NCI-H1092 (cell line): ENCODE measurements at regions not wholly inside any gene's neighbourhood (a gene's known extent, or its start where the extent isn't known, plus 50 kb on each side); places are given as distances from the start of the nearest gene placed in this dataset.
"Not testable (repeated sequence)": the region's sequence is repeated elsewhere in the genome, so short reads cannot be mapped to it uniquely, and the experiment has no call there.

Experiments
- DNase-seq: peaks from one replicate; lab custom pipeline; 2025; lab: John Stamatoyannopoulos, UW

DNA sequence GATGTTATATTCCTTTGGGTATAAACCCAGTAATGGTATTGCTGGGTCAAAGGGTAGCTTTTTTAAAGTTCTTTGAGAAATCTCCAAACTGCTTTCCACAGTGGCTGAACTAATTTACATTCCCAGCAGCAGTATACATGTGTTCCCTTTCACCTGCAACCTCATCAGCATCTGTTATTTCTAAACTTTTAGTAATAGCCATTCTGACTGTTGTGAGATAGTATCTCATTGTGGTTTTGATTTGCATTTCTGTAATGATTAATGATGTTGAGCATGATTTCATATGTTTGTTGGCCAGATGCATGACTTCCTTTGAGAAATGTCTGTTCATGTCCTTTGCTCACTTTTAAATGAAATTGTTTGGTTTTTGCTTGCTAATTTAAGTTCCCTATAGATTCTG is 553.1 kb downstream of the SLCO4C1 start:
- DNase-seq: not testable (repeated sequence)

DNA sequence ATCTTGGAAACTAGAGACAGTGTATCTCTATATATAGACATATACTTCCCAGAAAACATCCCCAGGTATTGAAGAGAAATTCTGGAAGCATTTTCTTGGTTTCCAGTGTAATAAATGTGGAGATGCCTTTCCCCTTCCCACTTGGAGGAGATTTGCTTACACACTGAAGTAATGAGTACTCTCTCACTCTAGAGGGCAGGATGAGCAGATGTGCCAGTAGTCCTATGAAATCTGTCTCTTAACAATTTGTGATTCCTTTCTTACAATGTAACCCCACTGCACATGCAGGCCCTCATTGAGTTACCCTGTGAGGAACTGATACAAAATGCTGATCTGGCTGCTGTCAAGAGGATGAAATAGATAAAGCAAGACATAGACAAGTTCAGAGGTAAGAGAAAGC is 567.2 kb downstream of the SLCO4C1 start:
- DNase-seq: no peak

DNA sequence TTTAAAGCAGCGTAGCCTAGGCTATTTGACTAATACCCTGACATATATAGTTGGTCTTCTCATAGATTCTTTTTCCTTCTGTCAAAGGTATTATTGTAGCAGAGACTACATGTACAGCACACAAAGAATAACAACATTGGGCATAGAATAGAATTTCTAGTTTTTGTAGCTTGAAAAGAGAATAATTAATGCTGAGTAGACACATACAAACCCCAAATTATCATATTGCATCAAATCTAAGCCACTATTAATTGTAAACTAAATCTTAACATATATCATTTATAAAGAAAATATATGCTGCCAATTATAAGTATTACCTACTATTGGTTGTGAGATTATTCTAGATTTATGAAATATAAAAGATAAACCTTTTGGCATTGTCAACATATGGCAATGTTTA is 574.5 kb downstream of the SLCO4C1 start:
- DNase-seq: no peak

DNA sequence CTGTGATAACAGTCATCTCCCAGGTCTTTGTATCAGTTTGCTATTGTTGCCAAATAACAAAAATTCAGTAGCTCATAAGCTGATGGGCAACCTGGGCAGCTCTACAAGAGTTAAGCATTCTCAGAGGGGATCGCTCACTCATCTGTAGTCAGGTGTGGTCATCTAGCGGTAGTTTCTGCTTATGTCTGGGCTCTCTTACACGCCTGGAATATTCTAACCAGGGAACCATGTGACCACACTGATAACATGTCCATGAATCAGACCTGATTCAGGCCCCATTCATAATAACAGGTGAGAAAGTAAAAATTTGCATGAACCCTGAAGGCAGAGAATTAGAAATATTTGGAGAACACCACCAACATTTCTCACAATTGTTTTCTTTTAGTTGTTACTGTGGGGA is 576.1 kb downstream of the SLCO4C1 start:
- no peak for DNase-seq

DNA sequence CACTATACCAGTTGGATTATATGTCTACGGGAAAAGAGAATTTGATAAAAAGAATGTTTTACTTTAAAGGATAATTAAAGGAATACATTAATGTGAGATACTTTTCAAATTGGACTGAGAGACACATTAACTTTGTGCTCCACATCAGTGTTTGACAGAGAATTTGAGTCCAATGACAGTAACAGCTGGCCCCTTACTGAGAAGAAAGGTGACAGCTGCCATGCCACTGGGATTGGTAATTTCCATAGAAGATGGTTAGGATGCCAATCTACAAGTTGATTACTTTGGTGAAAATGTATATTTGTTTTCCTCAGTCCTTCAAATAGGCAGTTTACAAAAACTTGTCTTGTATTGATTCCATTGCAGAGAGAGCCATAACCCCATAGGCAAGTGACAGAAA is 578.4 kb downstream of the SLCO4C1 start:
- no peak for DNase-seq

DNA sequence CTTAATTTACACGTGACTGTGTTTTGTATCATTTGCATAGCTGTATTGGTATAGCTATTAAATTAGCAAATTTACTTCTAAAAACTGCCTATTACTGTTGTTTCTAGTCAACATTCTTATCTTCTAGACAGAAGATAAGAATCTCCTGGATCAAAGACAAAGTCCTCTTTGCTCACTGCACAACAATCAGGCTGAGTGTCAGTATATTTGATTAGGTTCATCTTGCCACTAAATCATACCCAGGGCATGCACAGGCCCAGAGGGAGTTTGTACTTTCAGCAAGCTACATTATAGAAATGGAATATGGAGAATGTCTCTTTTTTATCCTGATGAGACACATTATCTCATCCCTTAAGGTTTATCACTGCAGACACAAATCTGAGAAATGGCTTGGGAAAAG is 579.1 kb downstream of the SLCO4C1 start:
- no peak for DNase-seq

DNA sequence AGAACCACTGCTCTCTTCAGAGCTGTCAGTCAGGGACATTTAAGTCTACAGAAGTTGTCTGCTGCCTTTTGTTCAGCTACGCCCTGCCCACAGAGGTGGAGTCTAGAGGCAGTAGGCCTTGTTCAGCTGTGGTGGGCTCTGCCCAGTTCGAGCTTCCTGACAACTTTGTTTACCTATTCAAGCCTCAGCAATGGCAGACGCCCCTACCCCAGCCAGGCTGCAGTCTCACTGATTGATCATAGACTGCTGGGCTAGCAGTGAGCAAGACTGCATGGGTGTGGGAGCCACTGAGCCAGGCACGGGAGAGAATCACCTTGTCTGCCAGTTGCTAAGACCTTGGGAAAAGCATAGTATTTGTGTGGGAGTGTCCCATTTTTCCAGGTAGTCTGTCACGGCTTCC is 580.3 kb downstream of the SLCO4C1 start:
- DNase-seq: not testable (repeated sequence)

DNA sequence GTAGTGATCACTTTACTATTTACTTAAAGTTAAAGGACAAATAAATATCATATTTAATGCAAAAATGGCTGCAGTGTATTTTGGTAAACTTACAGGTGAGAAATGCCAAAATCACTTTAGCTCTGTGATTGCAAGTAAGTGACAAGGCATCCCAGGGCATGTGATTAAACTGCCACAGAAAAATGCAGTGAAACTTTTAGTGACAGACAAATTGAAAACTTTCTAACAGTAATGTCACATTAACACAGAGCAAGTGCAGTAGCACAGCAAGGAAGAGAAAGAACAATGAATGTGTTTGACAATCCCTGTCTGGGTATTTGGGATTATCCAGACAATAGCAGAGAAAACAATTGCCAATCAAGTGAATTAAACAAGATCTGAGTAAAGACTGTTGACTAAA is 606.8 kb downstream of the SLCO4C1 start:
- no peak for DNase-seq

DNA sequence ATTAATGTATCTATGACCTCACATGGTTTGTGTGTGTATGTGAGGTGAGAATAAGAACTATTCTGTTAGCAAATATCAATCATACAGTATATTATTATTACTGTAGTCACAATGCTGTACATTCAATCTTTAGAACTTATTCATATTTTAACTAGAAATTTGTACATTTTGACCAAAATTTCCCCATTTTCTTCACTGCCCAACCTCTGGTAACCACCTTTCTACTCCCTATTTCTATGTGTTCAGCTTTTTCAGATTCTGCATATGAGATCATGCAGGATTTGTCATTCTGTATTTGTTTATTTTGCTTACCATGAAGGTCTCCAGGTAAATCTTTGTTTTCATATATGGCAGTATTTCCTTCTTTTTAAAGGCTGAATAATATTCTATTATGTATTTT is 607.9 kb downstream of the SLCO4C1 start:
- DNase-seq: no peak

DNA sequence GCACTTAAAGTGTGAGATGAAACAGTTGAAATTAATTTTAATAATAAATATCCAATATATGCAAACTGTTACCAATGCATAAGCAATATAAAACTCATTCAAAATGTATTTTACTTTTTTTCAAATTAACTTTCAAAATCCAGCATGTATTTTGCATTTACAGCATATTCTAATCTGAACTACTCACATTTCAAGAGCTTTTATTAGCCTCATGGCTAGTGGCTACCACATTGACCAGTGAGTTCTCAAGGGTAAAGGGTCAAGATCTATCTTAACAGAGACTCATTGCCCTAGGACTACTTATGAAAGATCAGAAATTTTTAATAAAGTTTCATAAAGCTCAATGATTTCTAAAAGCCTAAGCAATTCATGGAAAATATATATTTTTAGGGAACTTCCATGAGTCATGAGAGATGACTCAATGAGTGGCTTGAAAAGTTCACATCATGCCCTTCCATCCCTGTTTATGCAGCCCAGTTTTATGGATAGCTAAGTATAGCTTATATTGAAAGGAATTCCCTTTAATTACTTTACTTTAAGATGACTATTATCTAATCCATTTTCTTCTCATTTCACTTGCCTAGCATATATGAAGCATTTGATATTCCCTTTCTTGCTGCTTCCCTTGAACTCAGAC is 608.6 kb downstream of the SLCO4C1 start:
- DNase-seq: no peak

DNA sequence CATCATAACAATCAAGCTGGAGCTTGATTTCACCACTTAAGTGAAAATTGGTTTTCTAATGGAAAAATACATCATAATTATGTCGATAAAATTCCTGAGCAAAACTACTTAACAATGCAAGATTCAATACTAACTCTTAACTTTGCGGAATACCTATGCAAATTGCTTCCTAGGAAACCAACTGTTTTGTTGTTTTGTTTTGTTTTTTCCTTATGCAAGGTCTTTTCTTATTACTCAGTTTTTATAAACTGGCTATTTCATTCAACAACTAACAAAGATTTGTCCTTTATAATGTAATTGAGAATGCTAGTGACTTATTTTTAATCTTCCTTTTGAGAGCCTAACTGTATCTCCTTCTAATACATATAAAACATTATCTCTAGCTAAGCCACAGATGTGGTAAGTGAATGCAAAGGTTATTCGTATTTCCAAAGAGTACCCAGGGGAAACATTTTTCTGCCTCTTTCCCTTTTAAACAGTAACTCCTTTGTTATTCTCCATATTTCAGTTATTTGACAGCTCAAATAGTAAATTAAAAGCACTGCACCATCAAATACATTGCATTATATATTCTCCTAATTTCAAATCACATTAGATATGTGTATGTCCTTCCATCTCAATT is 609.4 kb downstream of the SLCO4C1 start:
- no peak for DNase-seq

DNA sequence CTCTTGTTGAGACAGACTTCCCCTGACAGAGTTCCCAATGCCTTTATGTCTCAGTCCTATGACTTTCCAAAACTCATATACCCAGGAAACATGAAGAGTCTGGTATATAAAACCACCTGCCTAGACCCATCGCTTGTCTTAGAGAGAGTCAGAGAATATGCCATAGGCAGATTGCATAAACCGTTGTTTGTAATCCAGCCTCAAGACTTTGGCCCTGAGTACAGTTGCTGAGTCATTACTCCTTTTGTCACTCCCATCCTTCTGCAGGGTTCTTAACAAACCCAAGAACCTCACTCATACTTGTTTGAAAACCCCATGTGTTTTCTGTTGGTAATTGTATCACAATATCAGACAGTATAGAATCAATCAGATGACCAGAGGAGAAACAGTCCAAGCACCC is 616.3 kb downstream of the SLCO4C1 start:
- no peak for DNase-seq

DNA sequence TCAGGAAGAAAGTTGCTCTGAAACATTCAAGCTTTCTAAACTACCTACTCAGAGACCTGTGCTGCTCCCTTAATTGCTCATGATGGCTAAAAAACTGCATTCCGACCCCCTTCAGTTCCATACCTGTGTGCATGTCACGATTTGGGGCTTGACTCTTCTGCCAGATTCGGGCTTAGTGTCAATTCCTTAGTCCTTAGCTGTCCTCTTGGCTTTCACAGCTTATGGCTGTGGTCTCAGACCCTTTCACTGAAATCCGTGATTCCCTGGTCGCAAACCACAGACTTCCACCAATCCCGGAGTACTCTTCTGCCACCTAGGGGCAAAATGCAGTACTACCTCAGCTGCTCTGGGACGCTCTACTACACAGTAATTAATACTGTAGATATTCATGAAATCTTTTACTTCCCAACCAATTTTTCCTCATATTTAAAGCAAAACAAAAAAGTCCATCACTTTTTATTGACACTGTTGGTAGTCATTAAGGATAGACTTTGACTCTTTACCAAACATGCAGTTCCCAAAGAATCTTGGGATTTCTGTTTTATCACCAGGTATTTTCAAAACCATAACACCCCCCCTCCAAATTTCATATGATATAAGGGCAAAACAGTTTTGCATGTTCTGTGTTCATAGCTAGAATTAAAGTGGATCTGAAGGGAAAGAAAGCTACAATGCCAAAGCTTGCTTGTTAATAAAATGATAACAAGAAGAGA is 617.4 kb downstream of the SLCO4C1 start:
- DNase-seq: peak; percentile 28

DNA sequence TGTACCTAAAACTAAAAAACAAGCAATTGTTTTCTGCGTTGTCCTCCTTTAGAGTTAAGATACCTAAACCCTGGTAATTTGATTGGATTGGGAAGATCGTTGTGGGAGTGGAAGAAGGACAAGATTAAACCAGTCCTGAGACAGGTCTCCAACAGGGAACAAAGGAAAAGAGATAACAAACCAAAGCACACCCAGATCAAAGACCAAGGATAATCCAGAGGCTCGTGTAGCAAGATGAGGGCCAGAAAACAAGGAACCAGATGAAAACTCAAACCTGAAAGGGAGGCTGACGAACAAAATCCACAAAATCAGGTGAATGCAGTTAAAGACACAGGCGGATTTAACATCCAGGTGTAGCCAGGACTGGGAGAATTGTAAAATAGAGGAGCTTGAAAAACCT is 618.1 kb downstream of the SLCO4C1 start:
- DNase-seq: no peak

DNA sequence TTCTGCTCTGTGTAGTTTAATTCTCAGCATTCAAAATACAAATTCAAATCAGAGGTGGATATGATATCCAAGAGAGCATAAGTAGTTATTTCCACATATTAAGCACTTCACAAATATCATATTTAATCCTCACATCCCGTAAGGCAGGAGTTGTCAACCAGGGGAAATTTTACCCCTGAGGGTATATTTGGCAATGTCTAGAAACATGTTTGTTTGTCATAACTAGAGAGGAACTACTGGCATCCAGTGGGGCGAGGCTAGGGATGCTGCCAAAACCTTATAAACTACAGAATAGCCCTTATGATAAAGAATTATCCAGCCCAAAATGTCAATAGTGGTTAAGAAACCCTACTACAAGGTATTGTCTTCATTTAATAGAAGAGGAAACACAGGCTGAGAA is 619.4 kb downstream of the SLCO4C1 start:
- DNase-seq: no peak

DNA sequence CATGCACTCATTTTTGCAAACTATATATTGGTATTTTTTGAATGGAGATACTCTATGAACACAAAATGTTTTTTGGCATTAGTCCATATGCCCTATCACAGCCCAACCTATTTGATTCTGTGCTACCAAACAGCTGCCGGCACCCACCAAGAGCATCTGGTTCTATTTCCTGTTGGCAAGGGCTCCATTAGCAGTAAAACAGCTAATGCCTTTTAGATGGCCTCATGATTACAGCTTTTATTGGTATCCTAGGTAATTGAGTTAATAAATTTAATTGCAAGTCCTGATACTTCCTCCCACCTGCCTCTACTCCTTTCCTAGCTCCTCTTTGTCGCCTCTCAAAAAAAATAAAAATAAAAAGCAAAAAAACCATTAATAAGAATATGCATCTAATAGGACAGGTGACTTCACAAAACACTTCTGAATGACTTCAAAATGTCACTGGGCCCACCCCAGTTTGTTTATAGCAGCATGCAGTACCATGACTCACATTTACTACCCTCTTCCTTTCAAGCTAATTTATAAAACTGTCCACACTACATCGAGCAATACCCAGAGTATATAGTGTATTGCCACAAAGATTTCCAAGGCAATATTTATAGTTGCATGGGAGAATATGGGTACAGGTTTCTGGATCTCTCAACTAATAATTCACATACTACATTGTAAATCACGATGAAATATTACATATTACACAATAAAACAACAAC is 620.4 kb downstream of the SLCO4C1 start:
- peak; percentile 37 for DNase-seq

DNA sequence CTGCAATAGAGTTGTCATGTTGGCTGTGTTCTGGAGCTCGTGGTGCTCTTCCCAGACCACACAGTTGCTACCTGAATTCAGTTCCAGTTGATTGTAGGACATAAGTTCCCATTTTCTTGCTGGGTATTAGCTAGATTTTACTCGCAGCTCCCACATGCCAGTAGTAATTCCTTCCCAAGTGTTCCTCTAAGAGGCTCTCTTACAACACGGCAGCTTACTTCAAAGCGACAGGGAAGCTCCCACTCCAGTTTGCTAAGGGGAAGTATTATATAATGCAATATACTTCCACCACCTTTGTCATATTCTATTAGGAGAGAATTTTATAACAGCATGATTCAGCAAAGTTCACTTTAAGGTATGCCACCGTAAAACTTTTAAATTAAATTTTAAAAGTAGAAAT is 623.0 kb downstream of the SLCO4C1 start:
- DNase-seq: no peak

DNA sequence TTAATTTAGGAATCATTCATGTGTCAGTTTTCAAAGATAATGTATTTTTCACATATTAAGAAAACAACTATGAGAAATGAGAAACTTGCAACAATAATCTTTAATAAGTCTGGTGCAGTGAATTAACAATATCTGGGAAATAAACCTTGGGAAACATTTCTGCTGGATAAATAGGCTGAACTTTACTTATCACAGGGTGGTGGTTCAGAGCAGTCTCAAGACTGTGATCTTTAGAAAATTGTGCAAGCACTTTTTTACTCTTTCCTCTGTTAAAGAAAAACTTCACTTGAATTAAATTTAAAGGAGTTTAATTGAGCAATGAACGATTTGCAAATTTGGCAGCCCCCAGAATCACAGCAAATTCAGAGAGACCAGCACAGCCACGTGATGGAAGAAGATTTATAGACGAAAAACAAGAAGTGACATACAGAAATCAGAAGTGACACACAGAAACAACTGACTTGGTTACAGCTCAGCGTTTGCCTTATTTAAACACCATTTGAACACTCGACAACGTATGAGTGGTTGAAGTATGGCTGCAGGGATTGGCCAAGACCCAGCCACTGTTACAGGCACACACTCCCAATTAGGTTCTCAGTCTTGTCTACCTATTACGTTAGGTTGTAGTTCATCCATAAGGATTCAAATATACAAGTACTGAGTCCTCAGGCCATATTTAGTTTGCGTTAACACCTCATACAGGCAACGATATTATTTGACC is 631.9 kb downstream of the SLCO4C1 start:
- DNase-seq: no peak

DNA sequence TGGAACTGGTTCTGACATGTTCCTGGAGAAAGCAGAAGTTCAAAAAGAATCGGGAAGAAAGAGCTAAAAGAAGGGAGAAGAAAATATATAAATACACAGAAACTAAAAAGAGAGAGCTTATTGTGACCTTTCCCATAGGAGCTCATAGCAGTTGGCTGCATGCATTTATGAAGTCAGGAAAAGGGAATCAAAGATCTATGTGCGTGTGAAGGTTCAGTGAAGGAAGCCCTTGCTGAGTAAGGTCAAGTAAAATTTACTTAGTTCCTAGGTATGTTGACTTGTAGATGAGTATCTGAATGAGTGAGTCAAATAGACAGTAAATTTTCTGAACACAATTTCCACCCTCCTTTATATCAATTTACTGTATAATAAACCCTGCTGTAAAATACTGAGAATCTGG is 632.5 kb downstream of the SLCO4C1 start:
- DNase-seq: no peak

DNA sequence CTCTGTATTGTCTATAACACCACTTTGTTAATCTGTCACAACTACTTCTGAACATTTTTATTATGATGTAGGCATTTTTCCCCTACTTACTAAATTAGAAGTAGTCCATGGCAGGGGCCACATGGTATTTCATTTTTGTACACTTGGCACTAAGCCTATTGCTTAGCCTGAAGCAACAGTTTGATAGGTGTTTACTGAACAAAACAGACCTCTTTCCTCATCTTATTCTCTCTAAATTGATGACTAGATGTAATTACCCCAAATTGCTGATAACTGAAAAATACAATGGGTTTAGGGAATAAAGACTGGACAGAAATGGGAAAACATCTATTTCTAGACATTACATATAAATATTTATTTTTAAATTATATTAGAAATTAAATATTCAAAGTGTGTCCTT is 633.8 kb downstream of the SLCO4C1 start:
- no peak for DNase-seq

DNA sequence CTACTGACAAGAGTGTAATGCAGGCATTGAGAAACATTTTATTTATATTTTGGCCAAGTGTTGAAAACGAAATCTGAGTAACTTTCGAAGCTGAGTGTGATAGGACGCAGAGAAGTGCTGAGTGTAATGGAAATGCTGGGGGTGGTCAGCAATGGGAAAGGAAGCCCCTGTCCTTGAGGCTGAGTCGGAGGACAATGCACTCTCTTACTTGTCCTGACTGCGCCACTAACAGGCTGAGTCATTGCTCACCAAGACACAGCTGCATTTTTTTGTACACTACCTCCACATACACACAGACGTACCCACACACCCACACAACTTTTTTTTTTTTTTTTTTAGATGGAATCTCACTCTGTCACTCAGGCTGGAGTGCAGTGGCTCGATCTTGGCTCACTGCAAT is 637.7 kb downstream of the SLCO4C1 start:
- DNase-seq: no peak

DNA sequence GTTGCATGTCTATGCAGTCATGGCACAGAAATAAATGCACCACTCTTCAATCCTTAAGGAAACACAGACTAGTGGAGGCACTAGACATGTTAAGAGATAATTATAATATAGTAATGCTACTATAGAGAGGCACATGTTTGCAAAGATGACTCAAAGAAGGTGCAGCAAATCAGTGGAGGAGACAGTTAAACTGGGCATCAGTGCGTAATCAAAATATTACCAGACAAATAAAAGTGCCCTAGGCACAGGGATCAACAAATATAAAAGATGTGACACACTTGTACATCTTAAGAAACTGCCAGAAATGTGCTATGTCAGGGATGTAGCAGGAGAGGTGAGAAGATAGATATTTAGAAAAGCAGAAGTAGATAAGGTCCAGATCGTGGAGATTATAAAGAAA is 642.1 kb downstream of the SLCO4C1 start:
- no peak for DNase-seq
